HG03575 (cell line): ENCODE measurements at regions not wholly inside any gene's neighbourhood (a gene's known extent, or its start where the extent isn't known, plus 50 kb on each side); places are given as distances from the start of the nearest gene placed in this dataset.

Experiments
- ATAC-seq: cut with Tn5 transposase; IDR thresholded peaks from one replicate; pipeline ENCODE4 v1.9.1; 2021; ENCODE audit not compliant: unreplicated experiment, insufficient number of reproducible peaks, low FRiP score; ENCODE audit errors: extremely low read depth

DNA sequence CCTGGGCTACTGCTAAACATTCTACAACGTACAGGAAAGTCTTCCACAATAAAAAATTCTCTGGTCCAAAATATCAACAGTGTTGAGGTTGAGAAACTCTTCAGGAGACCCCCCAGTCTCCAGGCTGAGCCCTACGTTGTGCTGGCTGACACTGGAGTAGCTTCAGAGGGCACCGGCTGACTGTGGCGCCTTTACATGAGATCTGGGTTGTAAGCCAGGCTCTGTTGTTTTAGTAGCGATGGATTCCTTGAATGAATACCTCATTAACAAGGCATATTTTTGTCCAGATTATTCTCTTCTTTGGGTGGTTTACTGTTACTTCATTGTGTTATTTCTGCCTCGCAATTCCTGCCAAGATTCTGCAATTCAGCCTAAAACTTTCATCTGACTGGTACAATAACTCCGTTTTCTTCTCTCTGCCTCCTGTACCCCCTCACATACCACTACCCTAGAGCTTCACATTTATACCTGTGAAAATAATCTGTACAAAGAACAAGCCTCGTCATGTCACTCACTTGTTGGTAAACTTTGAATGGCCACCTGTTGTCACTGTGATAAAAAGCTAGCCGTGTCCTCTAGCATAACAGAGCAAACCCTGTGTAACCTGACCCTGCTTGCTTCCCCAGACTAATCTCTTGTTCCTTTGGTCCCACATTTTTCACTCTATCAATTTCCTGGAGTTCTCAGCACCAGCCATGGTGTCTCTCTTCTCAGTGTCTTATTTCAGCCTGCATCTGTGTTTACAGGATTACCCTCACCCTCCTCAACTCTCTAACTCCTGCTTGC lies 1476.1 kb upstream of the TENM3 start:
- ATAC-seq, result no peak

DNA sequence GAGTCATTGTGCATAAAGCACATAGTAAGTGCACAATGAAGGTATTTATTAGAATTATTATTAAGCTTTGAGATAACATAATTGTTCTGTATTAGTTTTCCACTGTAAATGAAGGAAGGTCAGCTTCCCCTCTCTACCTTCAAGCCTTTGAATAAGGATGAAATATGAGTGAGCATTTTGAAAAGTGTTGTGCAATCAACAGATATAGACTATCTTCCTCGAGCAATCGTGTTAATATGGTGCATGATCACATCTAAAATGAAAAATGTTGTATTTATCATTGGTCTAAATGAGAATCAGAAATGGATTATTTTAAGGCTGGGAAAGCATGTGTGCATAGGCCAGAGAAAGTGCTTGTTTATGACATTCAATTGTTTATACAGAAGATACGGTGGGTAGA lies 1474.6 kb upstream of the TENM3 start:
- no peak for ATAC-seq

DNA sequence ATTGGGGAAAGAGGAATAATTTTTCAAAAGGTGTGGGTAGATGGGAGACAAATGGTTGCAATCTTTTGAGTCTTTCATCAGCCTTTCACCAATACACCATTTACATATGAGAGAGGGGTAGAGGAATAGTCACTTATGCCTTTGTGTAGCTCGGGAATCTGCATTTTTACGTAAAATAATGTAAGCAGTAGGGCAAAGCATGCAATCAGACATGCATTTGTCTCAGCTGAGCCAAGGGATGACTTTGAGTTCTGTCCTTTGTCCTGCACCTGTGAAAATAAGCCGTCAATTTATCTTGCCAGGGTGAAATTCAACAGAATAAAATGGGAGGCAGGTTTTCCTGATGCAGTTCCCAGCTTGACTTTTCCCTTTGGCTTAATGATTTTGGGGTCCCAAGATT lies 1473.4 kb upstream of the TENM3 start:
- ATAC-seq, result no peak

DNA sequence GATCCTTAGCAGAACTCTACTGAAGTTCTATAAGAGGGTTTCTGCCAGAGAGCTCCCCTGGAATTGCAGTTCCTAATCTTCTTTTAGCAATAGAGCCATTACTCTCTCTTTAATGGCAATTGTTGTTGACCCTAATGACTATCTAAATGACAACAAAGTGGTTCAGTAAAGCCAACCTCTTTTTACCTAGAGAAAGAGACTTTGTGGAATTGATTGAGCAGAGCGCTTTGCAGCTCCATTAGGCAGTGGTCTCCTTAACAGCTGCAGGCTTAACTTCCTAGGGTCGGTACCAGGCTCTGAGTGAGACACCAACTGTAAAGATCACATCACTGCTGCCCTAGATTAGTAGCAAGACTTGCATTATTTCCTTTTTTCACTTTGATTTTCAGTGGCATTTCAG lies 1472.9 kb upstream of the TENM3 start:
- no peak for ATAC-seq

DNA sequence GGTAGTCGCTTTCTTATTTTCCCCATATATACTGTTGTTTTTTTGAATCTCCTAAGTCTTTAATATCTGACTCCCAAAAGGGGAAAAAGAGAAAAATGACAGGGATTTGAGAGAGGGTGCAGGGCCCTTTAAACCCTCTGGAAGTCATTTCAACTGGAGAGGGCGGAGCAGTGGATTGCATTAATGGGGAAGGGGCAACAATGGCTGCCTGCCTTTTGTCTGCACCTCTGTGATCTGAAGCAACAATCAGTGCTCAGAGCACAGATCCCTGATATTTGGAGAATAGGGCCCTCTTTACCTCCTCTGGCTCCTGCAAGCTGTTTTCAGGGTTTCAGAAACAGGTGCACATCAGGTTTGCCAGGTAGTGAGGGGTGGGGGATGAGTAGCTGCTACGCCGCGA lies 1458.3 kb upstream of the TENM3 start:
- ATAC-seq, result no peak

DNA sequence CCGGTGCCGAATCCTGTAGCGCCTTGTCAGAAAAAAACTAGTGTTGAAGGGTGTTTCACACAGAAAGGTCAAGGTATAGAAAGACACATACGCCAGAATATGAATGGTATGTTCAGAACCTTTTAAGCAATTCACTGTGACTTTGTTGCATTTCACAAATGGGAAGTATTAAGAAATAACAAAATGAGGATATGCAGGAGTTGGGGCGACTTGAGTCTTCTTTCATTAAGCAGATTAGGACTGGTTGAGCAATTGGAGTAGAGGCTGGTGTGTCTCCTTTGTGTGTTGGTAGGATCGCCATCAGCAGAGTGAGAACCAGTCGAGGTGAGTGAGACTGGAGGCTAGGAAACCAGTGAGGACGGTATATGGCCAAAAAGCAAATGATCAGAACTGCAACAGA lies 1454.5 kb upstream of the TENM3 start:
- ATAC-seq, result no peak

DNA sequence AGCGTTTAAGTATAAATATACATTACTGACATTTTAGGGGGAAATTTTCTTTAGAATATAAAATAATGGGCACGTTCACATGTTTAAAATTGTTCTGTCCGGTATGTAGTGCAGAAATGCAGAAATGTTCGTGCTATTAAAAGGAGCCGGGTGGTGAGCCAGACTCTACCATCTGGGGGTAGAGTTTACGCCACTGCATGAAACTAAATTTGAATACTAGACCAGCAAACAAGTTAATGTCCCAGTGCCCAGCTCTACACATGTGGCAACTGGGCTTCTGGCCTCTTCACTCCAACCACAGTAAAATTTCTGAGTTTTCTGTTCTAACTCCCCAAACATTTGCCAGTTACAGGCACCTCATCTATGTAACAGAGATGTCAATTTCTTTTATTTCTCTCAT lies 1453.3 kb upstream of the TENM3 start:
- ATAC-seq, result no peak

DNA sequence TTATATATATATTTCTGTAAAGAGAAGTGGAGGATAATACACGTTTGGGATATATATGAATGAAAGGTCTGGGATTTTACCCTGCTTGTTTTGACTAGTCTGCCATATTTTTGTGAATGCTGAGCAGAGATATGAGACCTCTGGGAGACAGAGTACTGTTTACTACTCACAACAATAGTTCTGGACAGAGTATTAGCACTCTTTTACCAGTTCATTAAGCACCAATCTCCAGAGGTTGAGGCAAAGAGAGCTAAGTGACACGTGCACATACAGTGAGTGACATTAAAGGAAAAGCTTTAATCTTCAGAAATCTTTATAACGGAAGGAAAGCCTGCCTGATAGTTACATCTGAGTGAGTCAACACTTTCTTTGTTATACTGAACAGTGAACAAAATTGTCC lies 1452.7 kb upstream of the TENM3 start:
- ATAC-seq, result no peak

DNA sequence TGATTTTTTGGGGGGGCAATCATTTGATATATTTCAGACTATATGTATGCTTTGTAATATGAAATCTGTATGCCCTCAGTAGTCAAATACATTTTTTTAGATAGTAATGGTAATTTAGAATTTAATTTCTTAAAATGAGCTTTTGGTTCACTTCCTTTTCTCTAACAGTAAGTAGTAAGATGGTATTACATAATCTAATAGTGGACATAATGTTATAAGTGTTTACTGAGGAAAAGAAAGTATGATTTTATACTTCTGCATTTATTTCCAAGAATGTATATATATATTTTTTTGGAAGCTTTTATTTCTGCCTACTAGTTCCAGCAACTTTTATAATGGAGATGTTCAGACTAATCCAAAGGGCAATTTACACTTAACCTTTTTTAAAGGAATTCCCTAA lies 1450.7 kb upstream of the TENM3 start:
- ATAC-seq, result no peak

DNA sequence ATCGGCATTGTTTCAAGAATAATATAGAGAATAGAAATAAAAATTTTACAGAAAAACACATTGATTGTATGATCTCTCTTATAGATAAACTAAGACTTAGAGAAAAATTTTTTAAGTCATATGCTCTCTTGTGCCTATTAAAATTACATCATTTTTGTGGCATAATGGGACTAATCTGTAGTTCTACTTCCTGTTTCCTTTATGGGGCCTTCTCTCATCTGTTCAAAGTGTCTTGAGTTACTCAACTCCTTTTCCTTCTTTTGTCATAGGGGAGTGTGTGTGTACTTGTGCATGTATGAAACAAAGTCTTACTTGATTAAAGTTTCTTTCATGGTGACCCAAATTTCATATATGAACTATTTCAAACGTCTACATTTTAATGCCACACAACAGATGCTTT lies 1448.9 kb upstream of the TENM3 start:
- ATAC-seq, result no peak

DNA sequence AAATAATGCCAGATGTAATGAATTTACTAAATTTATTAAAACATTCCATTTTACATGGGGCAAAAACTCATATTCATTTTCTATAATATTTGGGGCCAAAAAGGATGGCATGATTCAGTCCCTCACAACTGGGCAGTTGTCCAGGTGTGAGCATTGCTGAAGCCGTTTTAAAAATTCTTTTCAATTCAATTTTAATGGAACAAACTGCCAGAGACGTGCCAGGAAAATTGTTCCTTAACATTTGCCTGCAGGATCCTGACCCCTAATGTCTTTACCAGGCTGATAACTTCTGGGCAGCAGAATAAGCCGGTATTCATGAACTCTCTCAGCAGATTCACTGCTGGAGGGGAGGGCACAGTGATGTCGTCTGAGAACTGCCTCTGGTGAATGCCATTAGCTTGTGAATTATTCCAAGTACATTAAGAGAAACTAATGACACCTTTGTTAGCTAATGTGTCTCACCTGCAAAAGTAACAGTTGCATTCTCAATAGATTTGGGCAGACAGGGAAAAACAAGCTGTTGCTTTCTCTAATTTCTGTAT lies 1445.1 kb upstream of the TENM3 start:
- ATAC-seq, result no peak

DNA sequence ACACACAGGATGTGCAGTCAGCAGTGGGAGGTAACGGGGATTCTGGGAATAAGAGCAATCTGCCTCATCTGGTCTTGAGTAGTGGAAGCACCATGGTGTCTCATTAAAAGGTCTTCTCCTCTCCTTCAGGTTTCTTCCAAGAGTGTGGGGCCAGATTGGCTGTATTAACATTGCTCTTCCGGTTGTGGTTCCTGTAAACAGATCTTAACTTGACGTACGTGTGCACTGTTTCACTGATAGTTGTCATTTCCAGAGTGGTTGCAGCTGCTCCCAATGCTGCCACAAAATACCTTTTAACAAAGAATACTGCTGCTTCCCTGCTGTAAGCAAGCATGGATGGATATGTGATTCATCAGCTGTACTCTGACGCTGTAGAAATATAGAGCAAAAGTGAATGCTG lies 1443.4 kb upstream of the TENM3 start:
- ATAC-seq, result no peak

DNA sequence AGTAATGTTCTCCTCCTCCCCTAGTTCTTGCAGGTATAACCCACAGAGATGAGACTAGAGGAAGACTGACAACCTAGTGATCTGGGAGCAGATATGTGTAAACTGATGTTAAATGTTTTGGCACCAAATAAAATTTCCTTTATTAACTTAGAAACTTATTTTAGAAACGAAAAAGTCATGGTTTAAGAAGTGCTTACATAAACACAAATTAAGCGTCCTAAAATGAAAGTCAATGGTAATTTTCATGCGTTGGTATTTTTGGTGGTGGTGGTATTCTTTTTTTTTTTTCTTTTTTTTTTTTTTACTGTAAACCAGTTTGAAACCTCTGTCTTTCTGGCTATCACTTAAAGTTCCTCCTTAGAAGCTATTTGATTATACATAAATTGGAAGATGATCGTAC lies 1438.1 kb upstream of the TENM3 start:
- ATAC-seq, result no peak

DNA sequence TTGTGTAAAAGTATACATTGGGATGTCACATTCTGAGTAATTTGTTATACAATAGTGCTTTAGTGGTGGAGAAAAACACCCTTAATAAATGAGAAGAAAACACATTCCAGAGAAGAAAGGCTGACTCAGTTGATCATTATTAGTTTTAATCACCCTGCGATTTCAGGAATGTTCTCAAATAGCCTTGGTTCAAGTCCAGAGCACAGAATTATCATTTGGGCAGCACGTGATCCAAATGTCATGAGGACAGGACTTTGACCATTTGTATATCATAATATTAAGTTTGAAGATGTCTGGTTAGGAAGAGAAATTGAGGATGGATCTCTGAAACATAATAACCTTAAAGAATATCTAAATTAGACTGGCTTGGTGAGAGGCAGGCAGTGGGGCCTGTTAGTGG lies 1434.3 kb upstream of the TENM3 start:
- no peak for ATAC-seq

DNA sequence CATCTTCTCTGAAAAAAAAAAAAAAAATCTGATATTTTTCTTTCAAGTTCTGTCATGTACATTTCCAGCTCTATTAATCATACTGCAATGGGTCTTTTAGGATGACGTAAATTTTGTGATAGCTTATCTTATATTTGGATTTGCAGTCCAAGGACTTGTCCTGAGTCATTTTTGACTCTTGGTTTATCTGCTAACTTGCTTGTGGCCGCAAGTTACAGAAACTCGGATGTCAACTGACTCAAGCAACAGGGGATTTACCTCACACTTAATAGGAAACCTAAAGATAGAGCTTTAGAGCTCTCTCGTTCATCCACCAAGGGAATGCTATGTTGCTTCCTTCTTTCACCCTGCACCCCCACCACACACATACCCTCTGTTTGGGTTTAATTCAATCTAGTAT lies 1433.8 kb upstream of the TENM3 start:
- ATAC-seq, result no peak

DNA sequence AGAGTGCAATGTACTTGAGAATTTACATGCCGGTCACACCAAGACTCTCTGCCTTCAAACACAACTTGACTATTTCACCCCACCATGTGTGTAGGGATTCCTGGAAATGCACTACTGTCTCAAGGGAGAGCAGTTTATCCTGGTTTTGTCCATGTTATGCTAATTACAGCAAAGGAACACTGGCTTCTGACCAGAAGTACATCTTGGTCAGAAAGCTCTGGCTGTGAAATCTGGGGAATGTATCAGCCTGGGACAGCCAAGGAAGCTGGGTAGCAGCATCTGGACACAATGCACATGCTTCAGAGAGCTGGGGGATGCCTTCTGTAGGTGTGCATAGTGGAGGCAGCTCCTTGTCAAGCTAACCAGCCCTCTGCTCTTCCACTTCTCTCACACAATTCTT lies 1432.6 kb upstream of the TENM3 start:
- ATAC-seq, result no peak

DNA sequence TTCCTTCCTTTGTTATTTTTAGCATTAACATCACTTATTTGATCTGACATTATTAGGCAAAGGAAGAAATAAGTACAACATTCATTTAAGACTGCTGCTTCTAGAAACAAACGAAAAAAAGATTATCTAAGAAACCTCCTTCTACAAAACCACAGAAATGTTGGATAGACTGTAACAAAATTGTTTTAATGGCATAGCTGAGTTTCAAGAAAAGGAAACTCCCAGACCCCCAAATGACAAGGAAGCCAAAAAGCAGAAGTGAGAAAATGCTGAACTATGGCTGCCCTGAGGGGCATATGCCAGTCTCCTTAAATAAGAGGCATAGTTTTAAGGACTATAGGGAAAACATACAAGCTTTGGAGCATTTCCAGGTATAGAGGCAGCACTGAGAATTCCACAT lies 1431.6 kb upstream of the TENM3 start:
- ATAC-seq, result no peak

DNA sequence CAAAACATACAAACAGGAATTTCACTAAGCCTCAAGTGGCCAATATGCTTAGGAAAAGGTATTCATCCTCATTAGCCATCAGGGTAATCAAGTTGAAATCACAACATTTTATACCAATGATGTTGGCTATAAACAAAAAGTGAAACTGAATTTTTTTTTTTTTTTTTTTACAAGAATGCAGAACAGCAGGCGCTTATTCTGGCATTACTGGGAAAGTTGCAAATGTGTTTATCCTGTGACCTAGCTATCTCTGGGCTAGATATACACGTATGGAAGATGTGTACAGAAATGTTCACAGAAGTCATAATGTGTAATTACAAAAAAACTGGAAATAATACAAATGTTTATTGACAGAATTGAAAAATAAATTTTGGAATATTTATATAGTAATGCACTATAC lies 1430.4 kb upstream of the TENM3 start:
- no peak for ATAC-seq

DNA sequence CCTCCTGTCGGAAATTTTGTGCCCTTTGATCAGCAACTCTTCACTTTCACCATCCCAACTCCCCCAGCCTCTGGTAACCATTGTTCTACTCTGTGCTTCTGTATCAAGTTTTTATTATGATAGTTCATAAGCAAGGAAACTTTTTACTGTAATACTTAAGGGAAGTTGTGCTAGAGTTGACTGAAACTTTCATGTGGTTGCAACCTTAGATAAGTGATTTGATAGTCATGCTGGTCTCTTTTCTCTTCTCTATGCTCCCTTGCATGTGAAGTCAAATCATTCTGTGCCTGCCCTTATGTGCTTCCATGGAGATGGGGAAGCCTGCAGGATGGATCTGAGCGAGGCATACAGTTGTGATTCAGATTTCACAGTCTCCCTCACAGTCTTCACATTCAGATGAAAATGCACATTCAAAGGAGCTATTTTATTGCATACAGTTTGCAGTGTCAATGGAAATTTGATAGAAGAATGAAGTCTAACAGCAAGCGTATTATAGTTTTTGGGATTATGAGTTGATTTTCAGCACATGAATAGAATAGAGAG lies 1428.3 kb upstream of the TENM3 start:
- no peak for ATAC-seq

DNA sequence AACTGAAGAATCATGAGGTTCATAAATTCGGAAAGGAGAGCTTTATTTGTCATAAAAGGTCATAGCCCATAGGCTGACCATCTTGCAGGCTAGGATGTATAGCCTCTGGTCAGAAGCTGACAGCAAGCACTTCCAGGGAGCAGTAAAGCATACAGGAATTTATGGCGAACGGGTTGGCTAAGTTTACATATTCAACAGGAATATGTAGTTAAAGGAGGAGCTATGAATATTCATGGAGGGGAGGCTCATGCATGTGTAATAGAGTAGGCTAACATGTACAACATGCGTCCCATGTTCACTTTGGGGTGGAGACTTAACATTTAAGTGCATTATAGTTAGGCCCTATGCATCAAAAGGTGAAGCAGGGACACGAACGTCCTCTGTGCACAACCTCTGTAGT lies 1425.7 kb upstream of the TENM3 start:
- ATAC-seq, result no peak

DNA sequence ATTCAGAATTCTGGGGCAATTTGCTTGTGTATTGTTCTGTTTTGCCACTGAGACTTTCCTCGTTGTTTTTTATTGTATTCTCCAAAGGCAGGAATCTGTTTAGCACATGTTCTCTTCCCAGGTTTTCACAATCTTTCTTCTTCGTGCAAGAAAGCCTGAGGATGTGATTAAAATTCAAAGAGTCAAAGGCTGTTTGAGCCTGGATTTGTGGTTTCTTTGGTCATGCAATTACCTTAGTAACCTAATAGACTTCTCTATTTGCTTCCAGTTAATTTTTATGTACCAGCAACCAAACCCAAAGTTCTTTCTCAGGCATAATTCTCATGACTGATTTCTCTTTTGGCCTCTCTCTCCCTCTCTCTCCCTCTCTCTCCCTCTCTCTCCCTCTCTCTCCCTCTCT lies 1420.1 kb upstream of the TENM3 start:
- no peak for ATAC-seq
